Small intestine (tissue), 7 donors: ENCODE measurements at regions not wholly inside any gene's neighbourhood (a gene's known extent, or its start where the extent isn't known, plus 50 kb on each side); places are given as distances from the start of the nearest gene placed in this dataset.

Experiments
- DNase-seq, 2 donors: peaks; one replicate each; pipeline versions ENCODE4 v3.0.0 to v3.0.0-alpha.2; 2013
- FAIRE-seq: peaks from 2 replicates; lab custom pipeline; 2012; peaks lifted over from hg19 to GRCh38; lab: Jason Lieb, UNC
- H3K27ac ChIP-seq, 3 donors: one replicate each; pipeline ENCODE4 v1.5.1; 2013; ENCODE audit warnings: low read length in 2 of 3, mild to moderate bottlenecking in 2 of 3, control low read depth in 1 of 3, inconsistent platforms in 1 of 3, low read depth in 1 of 3, moderate library complexity in 1 of 3
- H3K27me3 ChIP-seq, 3 donors: one replicate each; pipeline ENCODE4 v1.6.1; 2013; ENCODE audit warnings: low read length in 3 of 3, inconsistent platforms in 1 of 3; ENCODE audit not compliant: control insufficient read depth in 3 of 3, insufficient read depth in 3 of 3
- H3K36me3 ChIP-seq, 3 donors: one replicate each; pipeline ENCODE4 v1.6.1; 2013; ENCODE audit warnings: low read length in 3 of 3, inconsistent platforms in 1 of 3, low read depth in 1 of 3, mild to moderate bottlenecking in 1 of 3, moderate library complexity in 1 of 3; ENCODE audit not compliant: control insufficient read depth in 3 of 3, insufficient read depth in 2 of 3
- H3K4me1 ChIP-seq, 3 donors: one replicate each; pipeline ENCODE4 v1.6.1; 2013; ENCODE audit warnings: low read length in 2 of 3, inconsistent platforms in 1 of 3, low read depth in 1 of 3, mild to moderate bottlenecking in 1 of 3, moderate library complexity in 1 of 3; ENCODE audit not compliant: control insufficient read depth in 3 of 3, insufficient read depth in 2 of 3
- H3K4me3 ChIP-seq, 3 donors: one replicate each; pipeline ENCODE4 v1.5.1; 2013; ENCODE audit warnings: low read length in 3 of 3, control low read depth in 1 of 3, inconsistent platforms in 1 of 3, low read depth in 1 of 3, mild to moderate bottlenecking in 1 of 3, moderate library complexity in 1 of 3
- H3K9me3 ChIP-seq, 2 donors: one replicate each; pipeline ENCODE4 v1.6.1; 2013; ENCODE audit warnings: low read depth in 1 of 2, low read length in 1 of 2; ENCODE audit not compliant: control insufficient read depth in 2 of 2, insufficient read depth in 1 of 2
- WGBS, 3 donors: extraction: QIAGEN DNeasy Blood & Tissue Kit; methylation state at CpG; one replicate each; pipeline ENCODE4 v1.1.7; 2013; 5-methylcytosine and 5-hydroxymethylcytosine counted together
- donor health status: healthy with polysubstance abuse.
- donor health status: control.
- donor health status: control.
- donor health status: Bipolar disorder and iron deficiency.
- donor health status: healthy.

- no peak overlapping the region for H3K27ac ChIP-seq
- no peaks in the 10 kb centered on the region for H3K9me3 ChIP-seq
- no peaks in the 10 kb centered on the region for H3K36me3 ChIP-seq
- WGBS, 3 donors: 43 to 82% (median 50%) methylated on average over 1 of the region's 1 CpG
- H3K27me3 ChIP-seq: peaks cover 0 to 2% (median 0%) of the 10 kb centered on the region in 3 donors
- FAIRE-seq (no peak), DNase-seq (no peak)
- no peak overlapping the region for H3K4me3 ChIP-seq
- H3K4me1 ChIP-seq: no peaks in the 10 kb centered on the region
Observed at GRCh38 chr1:56171670-56172069, 407.7 kb downstream of the PLPP3 start.

GRCh38 chr1:56170784-56171320 lies 408.5 kb downstream of the PLPP3 start:
- H3K4me3 ChIP-seq: no peak overlapping the region
- no peaks in the 10 kb centered on the region for H3K36me3 ChIP-seq
- DNase-seq (no peak), FAIRE-seq (no peak)
- H3K27ac ChIP-seq: no peak overlapping the region
- 52 to 75% (median 72%) methylated on average over 4 of the region's 4 CpGs for WGBS, 3 donors
- peaks cover 0 to 2% (median 0%) of the 10 kb centered on the region in 3 donors for H3K27me3 ChIP-seq
- no peaks in the 10 kb centered on the region for H3K4me1 ChIP-seq
- H3K9me3 ChIP-seq: no peaks in the 10 kb centered on the region

GRCh38 chr1:56169856-56170255 lies 409.5 kb downstream of the PLPP3 start:
- FAIRE-seq (no peak), DNase-seq (no peak)
- peaks cover 0 to 2% (median 0%) of the 10 kb centered on the region in 3 donors for H3K27me3 ChIP-seq
- H3K27ac ChIP-seq: no peak overlapping the region
- WGBS, 3 donors: 13 to 22% (median 20%) methylated on average over 1 of the region's 1 CpG
- H3K4me3 ChIP-seq: no peak overlapping the region
- no peaks in the 10 kb centered on the region for H3K4me1 ChIP-seq
- H3K36me3 ChIP-seq: no peaks in the 10 kb centered on the region
- no peaks in the 10 kb centered on the region for H3K9me3 ChIP-seq

- Histone ChIP-seq H3K9me3 (no peaks in the 10 kb centered on the region), H3K27ac (no peak overlapping the region), H3K27me3 (no peaks in the 10 kb centered on the region), H3K4me3 (no peak overlapping the region), H3K36me3 (no peaks in the 10 kb centered on the region), H3K4me1 (no peaks in the 10 kb centered on the region)
- no peak for DNase-seq
- no peak for FAIRE-seq
- WGBS, 3 donors: 88 to 90% (median 88%) methylated on average over 2 of the region's 2 CpGs
Observed at GRCh38 chr1:56168176-56168575, 411.2 kb downstream of the PLPP3 start.

- H3K9me3 ChIP-seq: no peaks in the 10 kb centered on the region
- no peaks in the 10 kb centered on the region for H3K36me3 ChIP-seq
- no peaks in the 10 kb centered on the region for H3K27me3 ChIP-seq
- no peak overlapping the region for H3K4me3 ChIP-seq
- FAIRE-seq: no peak
- H3K4me1 ChIP-seq: no peaks in the 10 kb centered on the region
- no peak for DNase-seq
- WGBS, 3 donors: 63 to 79% (median 66%) methylated on average over 3 of the region's 3 CpGs
- no peak overlapping the region for H3K27ac ChIP-seq
Observed at GRCh38 chr1:56167596-56167995, 411.8 kb downstream of the PLPP3 start.

- H3K9me3 ChIP-seq: no peaks in the 10 kb centered on the region
- no peak overlapping the region for H3K27ac ChIP-seq
- H3K36me3 ChIP-seq: no peaks in the 10 kb centered on the region
- DNase-seq: no peak
- no peak overlapping the region for H3K4me3 ChIP-seq
- H3K27me3 ChIP-seq: no peaks in the 10 kb centered on the region
- WGBS, 3 donors: 63 to 78% (median 75%) methylated on average over 6 of the region's 6 CpGs
- FAIRE-seq: no peak
- no peaks in the 10 kb centered on the region for H3K4me1 ChIP-seq
Observed at GRCh38 chr1:56160773-56161315, 418.5 kb downstream of the PLPP3 start.

- no peaks in the 10 kb centered on the region for H3K4me1 ChIP-seq
- DNase-seq (no peak), FAIRE-seq (no peak)
- H3K9me3 ChIP-seq: no peaks in the 10 kb centered on the region
- 71 to 76% (median 72%) methylated on average over 5 of the region's 5 CpGs for WGBS, 3 donors
- H3K36me3 ChIP-seq: no peaks in the 10 kb centered on the region
- no peaks in the 10 kb centered on the region for H3K27me3 ChIP-seq
- no peak overlapping the region for H3K4me3 ChIP-seq
- no peak overlapping the region for H3K27ac ChIP-seq
Observed at GRCh38 chr1:56156971-56157876, 422.1 kb downstream of the PLPP3 start.

- H3K4me3 ChIP-seq: no peak overlapping the region
- no peaks in the 10 kb centered on the region for H3K9me3 ChIP-seq
- 40 to 66% (median 41%) methylated on average over 2 of the region's 2 CpGs for WGBS, 3 donors
- FAIRE-seq (no peak), DNase-seq (no peak)
- no peaks in the 10 kb centered on the region for H3K27me3 ChIP-seq
- no peaks in the 10 kb centered on the region for H3K36me3 ChIP-seq
- H3K27ac ChIP-seq: no peak overlapping the region
- H3K4me1 ChIP-seq: peaks cover 0 to 4% (median 0%) of the 10 kb centered on the region in 3 donors
Observed at GRCh38 chr1:56153276-56153675, 426.1 kb downstream of the PLPP3 start.
